ENCODE measurements at regions not wholly inside any gene's neighbourhood (a gene's known extent, or its start where the extent isn't known, plus 50 kb on each side); places are given as distances from the start of the nearest gene placed in this dataset.
"Not testable (repeated sequence)": the region's sequence is repeated elsewhere in the genome, so short reads cannot be mapped to it uniquely, and the experiment has no call there.

GRCh38 chr2:124967325-124967724 is 942.2 kb downstream of the CNTNAP5 start:
- DNase-seq: no peak

GRCh38 chr2:124970030-124970429 is 944.9 kb downstream of the CNTNAP5 start:
- no peak for DNase-seq

DNA sequence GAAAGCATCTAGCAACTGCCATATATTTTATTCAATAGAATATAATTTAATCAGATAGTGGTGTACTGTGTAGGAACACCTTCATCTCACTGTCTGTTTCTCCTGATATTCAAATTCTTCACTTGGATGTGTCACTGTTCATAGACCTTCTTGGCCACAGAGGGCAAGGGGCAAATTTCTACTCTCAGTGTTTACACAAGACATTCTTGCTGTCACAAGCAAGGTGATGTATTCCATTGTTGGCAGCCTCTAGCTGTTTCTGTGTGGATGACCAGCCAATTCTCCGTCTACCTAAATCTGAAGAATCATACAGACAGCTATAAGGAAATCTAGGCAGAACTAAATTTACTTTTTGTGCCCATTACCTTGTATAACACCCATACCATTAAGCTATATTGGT is 948.3 kb downstream of the CNTNAP5 start:
- DNase-seq: no peak

DNA sequence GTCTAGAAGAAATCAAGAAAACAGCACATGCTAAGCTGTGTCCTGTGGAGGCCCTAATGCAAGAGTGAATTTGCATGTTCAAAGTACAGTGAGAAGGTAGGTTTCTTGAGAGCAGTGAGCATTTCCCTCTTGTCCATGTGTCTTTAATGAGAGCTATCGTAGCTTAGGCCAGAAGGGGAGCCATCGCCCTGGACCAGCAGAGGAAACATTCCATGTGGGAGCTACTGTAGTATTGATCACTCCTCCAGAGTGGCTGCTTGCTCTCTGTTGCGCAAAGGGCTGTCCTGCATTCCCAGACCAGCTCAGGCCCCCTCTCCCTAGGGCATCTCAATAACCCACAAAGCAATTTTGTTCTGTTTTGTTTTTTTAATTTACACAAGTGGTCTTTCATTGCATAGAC is 950.1 kb downstream of the CNTNAP5 start:
- no peak for DNase-seq

- no peak for DNase-seq
These were observed 950.6 kb downstream of the CNTNAP5 start for GRCh38 chr2:124975648-124976047.

DNA sequence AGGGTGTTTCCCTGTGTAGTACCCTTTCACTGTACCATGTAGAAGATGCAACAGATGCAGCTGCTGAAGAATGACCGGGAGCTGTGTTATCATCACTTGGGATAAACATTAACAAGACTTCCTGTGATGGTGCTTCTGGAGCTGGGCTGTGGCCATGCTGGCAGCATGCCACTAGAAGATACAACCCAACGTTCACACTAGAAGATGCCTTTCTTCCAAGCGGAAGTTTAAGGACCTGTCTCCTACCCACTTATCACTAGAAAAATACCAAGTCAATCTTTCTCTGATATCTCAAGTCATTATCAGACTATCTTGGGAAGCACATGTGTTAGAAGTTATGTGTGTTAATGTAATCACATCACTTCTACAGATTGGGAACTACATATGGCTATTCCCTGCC is 953.5 kb downstream of the CNTNAP5 start:
- no peak for DNase-seq

- DNase-seq: no peak
These were observed 958.5 kb downstream of the CNTNAP5 start for GRCh38 chr2:124983595-124983994.

DNA sequence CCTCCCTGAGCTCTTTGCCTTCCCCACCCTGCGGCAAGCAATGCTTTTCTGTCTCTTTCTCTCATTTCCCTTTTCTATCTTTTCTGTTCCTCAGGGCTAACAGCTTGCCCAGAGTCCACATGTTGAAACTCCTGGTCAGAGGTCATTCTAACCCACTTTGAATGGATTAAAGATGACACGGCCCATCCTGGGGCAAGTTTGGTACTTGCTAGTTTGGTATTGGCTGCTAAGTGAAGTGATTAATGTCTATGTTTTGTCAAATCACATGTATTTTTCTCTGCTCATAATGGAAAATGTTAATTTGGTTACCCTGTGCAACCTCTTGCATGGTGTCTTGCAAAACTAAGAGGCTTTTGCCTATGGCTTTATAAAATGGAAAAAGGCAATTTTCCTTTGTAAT is 960.2 kb downstream of the CNTNAP5 start:
- no peak for DNase-seq

- no peak for DNase-seq
These were observed 961.0 kb downstream of the CNTNAP5 start for GRCh38 chr2:124986136-124986535.

GRCh38 chr2:124986870-124987269 is 961.8 kb downstream of the CNTNAP5 start:
- not testable (repeated sequence) for DNase-seq

DNA sequence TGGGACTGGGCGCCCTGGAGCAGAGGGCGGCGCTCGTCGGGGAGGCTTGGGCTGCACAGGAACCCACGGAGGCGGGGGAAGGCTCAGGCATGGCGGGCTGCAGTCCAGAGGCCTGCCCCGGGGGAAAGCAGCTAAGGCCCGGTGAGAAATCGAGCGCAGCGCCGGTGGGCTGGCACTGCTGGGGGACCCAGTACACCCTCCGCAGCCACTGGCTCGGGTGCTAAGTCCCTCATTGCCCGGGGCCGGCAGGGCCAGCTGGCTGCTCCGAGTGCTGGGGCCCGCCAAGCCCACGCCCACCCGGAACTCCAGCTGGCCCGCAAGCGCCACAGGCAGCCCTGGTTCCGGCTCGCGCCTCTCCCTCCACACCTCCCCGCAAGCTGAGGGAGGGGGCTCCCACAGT is 962.3 kb downstream of the CNTNAP5 start:
- not testable (repeated sequence) for DNase-seq

DNA sequence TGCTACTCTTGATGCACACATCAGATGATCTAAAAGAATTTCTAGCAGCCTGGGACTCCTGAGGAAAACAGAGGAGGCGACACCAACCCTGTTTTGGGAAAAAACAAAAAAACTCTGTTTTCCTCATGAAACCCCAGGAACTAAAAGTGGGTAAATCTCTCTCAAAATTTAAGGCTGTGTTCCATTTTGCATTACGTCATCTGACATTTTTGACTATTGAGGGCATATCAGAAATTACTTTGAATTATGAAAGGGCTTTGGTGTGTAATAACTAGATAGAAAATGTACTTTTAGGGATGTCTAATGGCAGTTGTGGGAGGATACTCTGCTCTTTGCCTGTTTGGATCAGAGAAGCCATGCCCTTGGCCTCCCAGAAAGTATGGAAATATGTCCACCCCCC is 963.0 kb downstream of the CNTNAP5 start:
- no peak for DNase-seq

GRCh38 chr2:124988794-124989193 is 963.7 kb downstream of the CNTNAP5 start:
- no peak for DNase-seq

DNA sequence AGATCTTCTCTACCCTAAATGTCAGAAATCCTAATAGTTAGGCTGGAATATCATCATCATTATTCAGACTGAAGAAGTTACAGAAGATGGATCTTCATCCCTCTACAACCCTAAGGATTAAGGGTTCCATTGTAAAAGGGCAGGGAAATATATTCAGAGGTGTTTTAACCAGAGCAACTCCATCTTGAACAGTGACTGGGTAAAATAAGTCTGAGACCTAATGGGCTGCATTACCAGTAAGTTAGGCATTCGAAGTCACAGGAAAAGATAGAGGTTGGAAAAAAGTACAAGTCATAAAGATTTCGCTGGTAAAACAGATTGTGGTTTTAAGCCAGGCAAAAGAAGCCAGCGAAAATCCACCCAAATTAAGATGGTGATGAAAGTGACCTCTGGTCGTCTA is 968.7 kb downstream of the CNTNAP5 start:
- DNase-seq: no peak

DNA sequence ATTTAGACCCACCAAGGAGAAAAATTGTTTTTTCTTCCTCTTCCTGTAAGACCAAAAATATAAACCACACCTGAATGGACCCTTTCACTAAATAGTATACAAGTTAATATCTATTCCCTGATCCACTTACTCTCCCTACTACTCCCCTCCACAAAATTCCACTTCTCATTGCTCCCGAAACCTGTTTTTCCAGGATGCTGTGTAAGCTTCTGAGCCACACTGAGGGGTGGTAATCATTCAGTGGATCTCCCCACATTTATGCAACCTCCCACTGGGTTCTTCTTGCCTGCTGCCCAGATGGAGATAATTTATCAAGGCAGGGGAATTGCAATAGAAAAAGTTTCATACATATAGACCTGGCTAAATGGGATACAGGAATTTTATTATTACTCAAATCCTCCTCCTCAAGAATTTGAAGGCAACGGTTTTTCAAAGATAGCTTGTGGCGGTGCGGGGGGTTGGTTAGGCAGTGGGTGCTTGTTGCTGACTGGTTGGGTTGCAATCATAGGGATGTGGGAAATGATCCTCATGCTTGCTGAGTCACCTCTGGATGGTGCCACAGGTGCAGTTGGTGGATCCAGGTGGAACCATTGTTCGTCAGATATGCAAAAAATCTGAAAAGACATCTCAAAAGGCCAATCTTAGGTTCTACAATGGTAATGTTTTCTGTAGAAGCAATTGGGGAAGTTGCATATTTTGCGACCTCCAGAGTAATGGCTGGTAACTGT is 970.3 kb downstream of the CNTNAP5 start:
- DNase-seq: no peak

DNA sequence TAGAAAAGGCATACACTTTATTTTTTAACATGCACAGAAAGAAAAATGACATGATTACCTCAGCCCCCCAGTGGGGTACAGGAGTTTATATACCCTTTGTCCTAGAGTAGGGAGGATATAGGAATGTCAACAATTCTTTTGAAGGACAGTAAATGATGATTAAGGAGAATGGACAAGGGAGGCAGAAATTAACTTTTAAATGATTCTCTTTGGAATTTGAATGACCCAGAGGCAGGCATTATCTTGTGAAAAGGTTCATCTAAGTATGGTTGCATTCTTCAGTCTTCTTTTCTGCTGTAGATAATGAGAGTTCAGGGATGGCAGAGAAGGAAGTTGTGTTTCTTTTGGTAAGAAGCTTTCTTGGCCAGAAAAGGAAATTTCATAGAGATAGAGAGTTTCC is 971.3 kb downstream of the CNTNAP5 start:
- DNase-seq: no peak

DNA sequence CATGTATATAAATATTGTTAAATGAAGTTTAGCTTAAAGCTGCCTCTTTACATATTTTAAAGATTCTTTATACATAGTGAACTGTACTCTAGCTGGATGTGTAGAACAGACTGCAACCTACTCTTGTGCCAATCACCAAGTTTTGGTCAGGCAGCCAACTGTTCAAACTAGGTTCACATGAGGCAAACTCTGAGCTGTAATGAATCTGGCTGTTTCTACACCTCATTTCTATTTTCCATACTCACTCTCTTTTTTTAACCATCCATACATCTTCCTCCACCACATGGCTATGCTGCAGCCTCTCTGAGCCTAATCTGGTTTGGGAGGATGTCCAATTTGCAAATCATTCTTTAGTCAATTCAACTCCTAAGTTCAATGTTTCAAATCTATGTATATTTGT is 974.8 kb downstream of the CNTNAP5 start:
- DNase-seq: no peak

DNA sequence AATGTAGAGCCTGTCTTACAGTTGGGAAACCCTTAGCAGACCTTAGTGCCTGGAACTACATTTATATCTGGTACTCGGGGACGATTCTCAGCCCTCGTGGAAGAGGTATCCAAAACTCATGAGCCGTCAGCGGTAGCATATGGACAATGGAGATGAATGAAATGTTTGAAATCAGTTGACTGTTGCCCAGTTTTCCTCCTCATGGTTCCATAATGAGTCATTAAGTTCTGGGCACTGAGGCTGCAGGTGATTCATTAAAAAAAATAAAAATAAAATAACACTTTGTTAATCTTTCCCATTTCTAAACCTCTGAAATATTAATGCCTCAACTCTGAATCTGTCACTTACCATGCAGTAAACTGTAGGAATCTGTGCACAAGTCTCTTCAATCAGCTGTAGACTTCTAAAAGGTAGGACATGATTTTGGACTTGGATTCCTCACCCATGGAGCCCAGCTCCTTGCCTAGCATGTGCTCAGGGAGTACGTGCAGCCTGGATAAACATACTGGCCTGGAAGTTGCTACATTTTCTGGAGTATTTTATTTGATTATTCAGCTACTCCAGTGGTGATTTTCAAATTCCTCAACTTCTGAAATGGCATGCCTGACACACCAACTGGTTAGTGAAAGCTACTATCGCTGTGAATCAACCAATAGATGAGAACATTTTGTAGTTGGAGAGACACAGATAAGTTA is 979.2 kb downstream of the CNTNAP5 start:
- DNase-seq: no peak

- DNase-seq: no peak
These were observed 981.6 kb downstream of the CNTNAP5 start for GRCh38 chr2:125006676-125007075.

GRCh38 chr2:125028721-125029120 is 1003.6 kb downstream of the CNTNAP5 start:
- not testable (repeated sequence) for DNase-seq

GRCh38 chr2:125033871-125034270 is 1008.8 kb downstream of the CNTNAP5 start:
- no peak for DNase-seq

- DNase-seq: no peak
These were observed 1012.1 kb downstream of the CNTNAP5 start for GRCh38 chr2:125037135-125037653.

DNA sequence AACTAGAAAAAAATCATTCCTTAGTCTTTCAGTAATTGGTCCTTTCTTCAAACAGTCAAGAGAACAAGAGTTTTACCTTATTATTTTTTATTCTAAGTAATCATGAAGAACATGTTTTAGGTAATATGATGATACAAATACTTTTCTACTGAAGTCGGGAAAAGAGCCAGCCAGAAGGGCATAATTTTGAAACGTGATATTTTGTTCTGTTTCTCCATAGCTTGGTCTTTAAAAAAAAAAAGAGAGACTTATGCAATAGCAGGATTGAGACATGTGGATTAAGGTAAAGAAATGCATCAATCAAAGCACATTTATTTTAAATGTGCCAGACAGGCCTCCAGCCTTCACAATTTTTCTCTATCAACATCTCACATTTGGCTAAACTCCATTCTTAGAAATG is 1016.8 kb downstream of the CNTNAP5 start:
- DNase-seq: no peak

DNA sequence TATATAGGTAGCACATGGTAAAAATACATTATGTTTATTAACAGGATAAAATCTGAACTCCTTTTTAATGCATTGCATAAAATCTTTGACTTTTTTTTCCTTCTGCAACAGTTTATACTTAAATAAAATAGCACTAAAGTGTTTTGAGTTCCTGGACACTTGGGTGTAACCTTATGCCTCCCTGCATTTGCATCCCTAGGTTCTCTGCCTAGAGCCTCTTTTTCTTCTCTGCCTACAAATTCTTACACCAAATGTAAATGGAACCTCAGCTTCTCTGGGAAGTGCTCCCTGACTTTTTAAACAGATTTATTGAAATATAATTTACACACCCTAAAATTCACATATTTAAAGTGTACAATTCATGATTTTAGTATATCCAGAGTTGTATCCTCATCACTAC is 1017.6 kb downstream of the CNTNAP5 start:
- DNase-seq: no peak
